HG02870 (cell line): ENCODE measurements at regions not wholly inside any gene's neighbourhood (a gene's known extent, or its start where the extent isn't known, plus 50 kb on each side); places are given as distances from the start of the nearest gene placed in this dataset.
"Not testable (repeated sequence)": the region's sequence is repeated elsewhere in the genome, so short reads cannot be mapped to it uniquely, and the experiment has no call there.

ENCODE experiments used
- ATAC-seq: cut with Tn5 transposase; IDR thresholded peaks from one replicate; pipeline ENCODE4 v1.9.1; 2021; ENCODE audit warnings: mild to moderate bottlenecking, moderate library complexity; ENCODE audit not compliant: unreplicated experiment

GRCh38 chrX:66692512-66692911 lies 53.6 kb upstream of the EDA2R start:
- ATAC-seq, result not testable (repeated sequence)
